Astrocyte (in vitro differentiated cells and primary cell): ENCODE measurements at regions not wholly inside any gene's neighbourhood (a gene's known extent, or its start where the extent isn't known, plus 50 kb on each side); places are given as distances from the start of the nearest gene placed in this dataset.

ENCODE experiments used
- EZH2 ChIP-seq: IDR thresholded peaks from 2 replicates; pipeline ENCODE4 v1.6.1; 2012; ENCODE audit warnings: mild to moderate bottlenecking, low read length, inconsistent platforms; ENCODE audit not compliant: insufficient read depth
- TF ChIP-seq, protein P1 (sequence below): IDR thresholded peaks from 2 replicates; pipeline ENCODE4 v1.5.1; 2011; ENCODE audit warnings: low read depth, mild to moderate bottlenecking, inconsistent platforms, low read length, moderate library complexity; ENCODE audit not compliant: insufficient read depth

GRCh38 chr4:12881945-12882584 is 602.1 kb downstream of the RAB28 start:
- TF ChIP-seq, protein P1, sequence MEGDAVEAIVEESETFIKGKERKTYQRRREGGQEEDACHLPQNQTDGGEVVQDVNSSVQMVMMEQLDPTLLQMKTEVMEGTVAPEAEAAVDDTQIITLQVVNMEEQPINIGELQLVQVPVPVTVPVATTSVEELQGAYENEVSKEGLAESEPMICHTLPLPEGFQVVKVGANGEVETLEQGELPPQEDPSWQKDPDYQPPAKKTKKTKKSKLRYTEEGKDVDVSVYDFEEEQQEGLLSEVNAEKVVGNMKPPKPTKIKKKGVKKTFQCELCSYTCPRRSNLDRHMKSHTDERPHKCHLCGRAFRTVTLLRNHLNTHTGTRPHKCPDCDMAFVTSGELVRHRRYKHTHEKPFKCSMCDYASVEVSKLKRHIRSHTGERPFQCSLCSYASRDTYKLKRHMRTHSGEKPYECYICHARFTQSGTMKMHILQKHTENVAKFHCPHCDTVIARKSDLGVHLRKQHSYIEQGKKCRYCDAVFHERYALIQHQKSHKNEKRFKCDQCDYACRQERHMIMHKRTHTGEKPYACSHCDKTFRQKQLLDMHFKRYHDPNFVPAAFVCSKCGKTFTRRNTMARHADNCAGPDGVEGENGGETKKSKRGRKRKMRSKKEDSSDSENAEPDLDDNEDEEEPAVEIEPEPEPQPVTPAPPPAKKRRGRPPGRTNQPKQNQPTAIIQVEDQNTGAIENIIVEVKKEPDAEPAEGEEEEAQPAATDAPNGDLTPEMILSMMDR, result no peak
- TF ChIP-seq EZH2, result no peak
